Stimulated activated effector memory CD8-positive, alpha-beta T cell treated with anti-CD3 and anti-CD28 coated beads, Interleukin-12 subunit alpha, Interleukin-12 subunit beta, amount 100 ng/mL, for 72 hours (primary cell): ENCODE measurements at regions not wholly inside any gene's neighbourhood (a gene's known extent, or its start where the extent isn't known, plus 50 kb on each side); places are given as distances from the start of the nearest gene placed in this dataset.

Source experiments
- ATAC-seq: fragments of 150-1000 bp; cut with Tn5 transposase; 2 replicates; pipeline ENCODE4 v1.10.0; 2021
- DNase-seq, 2 donors: peaks; one replicate each; pipeline ENCODE4 v3.0.0; 2021 to 2022; ENCODE audit warnings: low spot score in 2 of 2
- H3K27ac Mint-ChIP-seq: one replicate; pipeline ENCODE4 v1.8.0; 2022; ENCODE audit warnings: mild to moderate bottlenecking, mixed read lengths
- H3K36me3 Mint-ChIP-seq: one replicate; pipeline ENCODE4 v1.8.0; 2022; ENCODE audit warnings: mild to moderate bottlenecking, mixed read lengths
- H3K4me1 Mint-ChIP-seq: one replicate; pipeline ENCODE4 v1.8.0; 2022; ENCODE audit warnings: mixed read lengths
- H3K4me3 Mint-ChIP-seq: one replicate; pipeline ENCODE4 v1.8.0; 2022; ENCODE audit warnings: mild to moderate bottlenecking, mixed read lengths
- H3K9me3 Mint-ChIP-seq: one replicate; pipeline ENCODE4 v1.8.0; 2022; ENCODE audit warnings: mixed read lengths

DNA sequence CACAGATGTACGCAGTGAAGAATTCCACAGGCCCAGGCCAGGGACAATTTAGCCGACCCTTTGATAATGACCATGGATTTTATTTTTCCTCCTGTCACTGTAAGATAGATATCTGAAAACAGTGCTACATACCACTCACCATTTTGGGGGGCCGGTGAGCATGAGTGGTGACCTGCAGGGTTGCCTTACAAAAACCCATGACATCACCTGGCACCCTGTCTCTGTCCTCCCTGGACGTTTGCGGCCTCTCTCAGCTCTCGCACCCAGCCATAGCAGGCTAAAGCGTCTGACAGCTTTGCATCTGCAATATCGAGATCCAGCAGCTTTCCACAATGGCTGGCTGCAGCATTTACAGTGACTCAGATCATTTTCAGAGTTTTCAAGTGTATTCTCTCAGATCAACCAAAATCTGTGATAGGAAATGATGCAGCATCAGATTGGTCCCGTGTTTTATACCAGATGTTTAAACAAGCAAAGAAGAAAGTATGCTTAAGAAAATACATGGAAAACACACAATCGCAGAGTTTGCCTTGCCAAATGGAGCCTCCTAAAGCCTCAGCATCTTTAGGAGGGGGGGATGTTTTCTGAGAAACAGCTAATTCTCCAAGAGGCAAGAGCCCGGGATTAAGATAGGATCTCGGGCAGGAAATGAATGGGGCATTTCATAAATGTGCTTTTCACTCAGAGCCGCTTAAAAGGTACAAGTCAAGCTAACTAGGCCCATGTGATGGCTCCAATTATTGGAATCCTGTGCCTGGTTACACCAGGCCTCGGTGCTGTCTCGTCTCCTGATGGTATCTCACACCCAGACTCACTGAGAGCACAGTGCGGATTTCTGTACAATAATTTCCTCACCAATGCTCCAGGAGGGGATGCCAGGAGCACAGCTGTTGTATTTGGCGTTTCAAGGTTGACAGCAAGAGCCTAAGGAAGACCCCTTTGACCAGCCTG is 257.3 kb downstream of the XXYLT1 start:
- Mint-ChIP-seq H3K4me1 (peaks cover 6% of the 10 kb centered on the region), H3K4me3 (no peak overlapping the region), H3K36me3 (no peaks in the 10 kb centered on the region), H3K9me3 (no peaks in the 10 kb centered on the region), H3K27ac (no peak overlapping the region)
- DNase-seq (no peak), ATAC-seq (no peak)

DNA sequence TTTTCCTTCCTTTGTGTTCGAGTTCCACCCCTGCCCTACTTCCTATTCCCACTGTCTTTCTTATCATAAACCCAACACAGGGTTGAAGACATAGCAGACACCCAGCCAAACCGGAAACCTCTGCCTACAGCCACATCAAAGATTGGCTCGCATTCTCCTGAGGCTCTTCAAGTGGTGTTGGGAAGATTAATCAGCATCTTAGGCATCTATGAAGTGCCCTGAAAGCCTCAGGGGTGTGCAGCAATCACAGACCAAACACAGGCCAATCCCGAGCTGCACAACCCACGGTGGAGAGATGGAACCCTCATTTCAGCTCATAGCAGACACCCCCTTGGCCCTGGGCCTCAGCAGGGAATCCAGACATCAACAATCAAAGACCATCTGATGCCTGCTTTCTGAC is 255.9 kb downstream of the XXYLT1 start:
- Mint-ChIP-seq H3K4me3 (no peak overlapping the region), H3K4me1 (peaks cover 6% of the 10 kb centered on the region), H3K36me3 (no peaks in the 10 kb centered on the region), H3K9me3 (no peaks in the 10 kb centered on the region), H3K27ac (no peak overlapping the region)
- DNase-seq (no peak), ATAC-seq (no peak)

DNA sequence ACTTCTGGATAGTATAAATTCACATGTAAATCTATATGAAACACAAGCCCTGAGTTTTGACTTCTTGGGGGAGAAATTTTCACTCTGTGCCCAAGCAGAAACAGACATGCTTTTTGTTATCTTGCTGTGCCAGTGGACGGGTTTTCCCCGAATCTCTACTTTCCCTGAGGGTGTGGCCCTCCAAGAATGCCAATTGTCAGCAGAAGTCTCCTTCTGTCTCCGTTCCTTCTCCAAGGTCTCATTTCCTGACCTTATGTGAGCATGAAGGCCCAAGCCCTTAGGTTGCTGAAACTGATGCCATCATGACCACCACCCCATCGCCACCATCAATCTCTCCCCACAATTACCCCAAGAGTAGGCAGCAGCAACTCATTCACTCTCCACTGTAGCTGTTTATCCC is 253.8 kb downstream of the XXYLT1 start:
- Mint-ChIP-seq H3K9me3 (no peaks in the 10 kb centered on the region), H3K4me3 (no peak overlapping the region), H3K36me3 (no peaks in the 10 kb centered on the region), H3K27ac (no peak overlapping the region), H3K4me1 (peaks cover 6% of the 10 kb centered on the region)
- ATAC-seq (no peak), DNase-seq (no peak)
